ENCODE measurements at regions not wholly inside any gene's neighbourhood (a gene's known extent, or its start where the extent isn't known, plus 50 kb on each side); places are given as distances from the start of the nearest gene placed in this dataset.

GRCh38 chr12:93242154-93242972 lies 135.4 kb upstream of the NUDT4 start:
- Mint-ChIP-seq H3K36me3 (ENCODE audit: insufficient read depth) (no peaks in the 10 kb centered on the region), H3K27me3 (no peaks in the 10 kb centered on the region), H3K4me1 (peaks cover 7% of the 10 kb centered on the region), H3K4me3 (no peak overlapping the region), H3K27ac (ENCODE audit: low read depth) (no peak overlapping the region), H3K9me3 (peaks cover 5% of the 10 kb centered on the region)
- DNase-seq (ENCODE audit: low spot score in 2 of 2), result no peak
- ATAC-seq (replicated peaks; ENCODE audit: extremely low read depth, poor library complexity, severe bottlenecking), result no peak

- H3K4me3 Mint-ChIP-seq, result no peak overlapping the region
- H3K27ac Mint-ChIP-seq (ENCODE audit: low read depth), result no peak overlapping the region
- H3K4me1 Mint-ChIP-seq, result peaks cover 7% of the 10 kb centered on the region
- H3K36me3 Mint-ChIP-seq (ENCODE audit: insufficient read depth), result no peaks in the 10 kb centered on the region
- H3K27me3 Mint-ChIP-seq, result no peaks in the 10 kb centered on the region
- DNase-seq (ENCODE audit: low spot score in 2 of 2) (no peak), ATAC-seq (replicated peaks; ENCODE audit: extremely low read depth, poor library complexity, severe bottlenecking) (no peak)
- H3K9me3 Mint-ChIP-seq, result peaks cover 5% of the 10 kb centered on the region
Measured at GRCh38 chr12:93243382-93243688, 134.4 kb upstream of the NUDT4 start.

GRCh38 chr12:93243689-93244513 lies 133.8 kb upstream of the NUDT4 start:
- ATAC-seq (replicated peaks; ENCODE audit: extremely low read depth, poor library complexity, severe bottlenecking) (no peak), DNase-seq (ENCODE audit: low spot score in 2 of 2) (no peak)
- H3K4me1 Mint-ChIP-seq, result peaks cover 7% of the 10 kb centered on the region
- H3K27ac Mint-ChIP-seq (ENCODE audit: low read depth), result no peak overlapping the region
- H3K27me3 Mint-ChIP-seq, result no peaks in the 10 kb centered on the region
- no peaks in the 10 kb centered on the region for H3K36me3 Mint-ChIP-seq (ENCODE audit: insufficient read depth)
- H3K4me3 Mint-ChIP-seq, result no peak overlapping the region
- H3K9me3 Mint-ChIP-seq, result peaks cover 5% of the 10 kb centered on the region

- no peak overlapping the region for H3K4me3 Mint-ChIP-seq
- no peak overlapping the region for H3K27ac Mint-ChIP-seq (ENCODE audit: low read depth)
- no peaks in the 10 kb centered on the region for H3K36me3 Mint-ChIP-seq (ENCODE audit: insufficient read depth)
- ATAC-seq (replicated peaks; ENCODE audit: extremely low read depth, poor library complexity, severe bottlenecking), result no peak
- peaks cover 7% of the 10 kb centered on the region for H3K4me1 Mint-ChIP-seq
- H3K9me3 Mint-ChIP-seq, result peaks cover 4% of the 10 kb centered on the region
- DNase-seq (ENCODE audit: low spot score in 2 of 2), result no peak
- no peaks in the 10 kb centered on the region for H3K27me3 Mint-ChIP-seq
Measured at GRCh38 chr12:93244514-93245077, 133.1 kb upstream of the NUDT4 start.

GRCh38 chr12:93245543-93245942 lies 132.2 kb upstream of the NUDT4 start:
- no peaks in the 10 kb centered on the region for H3K36me3 Mint-ChIP-seq (ENCODE audit: insufficient read depth)
- H3K9me3 Mint-ChIP-seq, result no peaks in the 10 kb centered on the region
- peaks cover 7% of the 10 kb centered on the region for H3K4me1 Mint-ChIP-seq
- no peaks in the 10 kb centered on the region for H3K27me3 Mint-ChIP-seq
- ATAC-seq (replicated peaks; ENCODE audit: extremely low read depth, poor library complexity, severe bottlenecking) (peak; percentile 64), DNase-seq (ENCODE audit: low spot score in 2 of 2) (no peak)
- no peak overlapping the region for H3K27ac Mint-ChIP-seq (ENCODE audit: low read depth)
- no peak overlapping the region for H3K4me3 Mint-ChIP-seq

GRCh38 chr12:93247313-93247991 lies 130.3 kb upstream of the NUDT4 start:
- H3K4me1 Mint-ChIP-seq, result peaks cover 7% of the 10 kb centered on the region

DNA sequence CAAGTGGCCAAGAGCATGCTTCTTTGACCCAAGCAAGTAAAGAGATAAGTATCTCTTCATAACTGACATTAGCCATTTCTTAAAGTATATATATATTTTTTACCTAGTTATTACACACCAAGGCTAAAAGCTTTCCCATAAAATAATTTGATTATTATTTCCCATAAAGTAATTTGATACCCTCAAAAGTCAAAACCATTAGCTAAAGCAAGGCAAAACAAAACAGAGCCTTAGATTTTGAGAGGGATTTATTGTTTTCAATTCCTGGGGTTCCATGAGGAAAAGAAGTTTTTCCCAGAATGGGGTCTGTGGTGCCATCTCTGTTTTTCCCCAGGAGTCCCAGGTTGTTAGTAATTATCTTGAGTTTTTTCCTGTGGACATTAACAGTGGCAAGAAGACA lies 125.5 kb upstream of the NUDT4 start:
- no peaks in the 10 kb centered on the region for H3K27me3 Mint-ChIP-seq
- H3K9me3 Mint-ChIP-seq, result peaks cover 6% of the 10 kb centered on the region
- ATAC-seq (replicated peaks; ENCODE audit: extremely low read depth, poor library complexity, severe bottlenecking), result no peak
- no peak overlapping the region for H3K4me3 Mint-ChIP-seq
- DNase-seq (ENCODE audit: low spot score in 2 of 2), result no peak
- no peaks in the 10 kb centered on the region for H3K4me1 Mint-ChIP-seq
- H3K27ac Mint-ChIP-seq (ENCODE audit: low read depth), result no peak overlapping the region
- H3K36me3 Mint-ChIP-seq (ENCODE audit: insufficient read depth), result no peaks in the 10 kb centered on the region

More at GRCh38 chr12:93247313-93247991, 130.3 kb upstream of the NUDT4 start:
- Mint-ChIP-seq H3K27me3 (no peaks in the 10 kb centered on the region), H3K27ac (ENCODE audit: low read depth) (no peak overlapping the region), H3K9me3 (no peaks in the 10 kb centered on the region), H3K4me3 (no peak overlapping the region), H3K36me3 (ENCODE audit: insufficient read depth) (no peaks in the 10 kb centered on the region)
- ATAC-seq (replicated peaks; ENCODE audit: extremely low read depth, poor library complexity, severe bottlenecking), result no peak
- DNase-seq (ENCODE audit: low spot score in 2 of 2), result no peak

- Mint-ChIP-seq H3K4me3 (no peak overlapping the region), H3K36me3 (ENCODE audit: insufficient read depth) (no peaks in the 10 kb centered on the region), H3K27me3 (no peaks in the 10 kb centered on the region), H3K4me1 (no peaks in the 10 kb centered on the region), H3K27ac (ENCODE audit: low read depth) (no peak overlapping the region), H3K9me3 (peaks cover 6% of the 10 kb centered on the region)
- ATAC-seq (replicated peaks; ENCODE audit: extremely low read depth, poor library complexity, severe bottlenecking) (no peak), DNase-seq (ENCODE audit: low spot score in 2 of 2) (no peak)
Measured at GRCh38 chr12:93254911-93255310, 122.8 kb upstream of the NUDT4 start.

DNA sequence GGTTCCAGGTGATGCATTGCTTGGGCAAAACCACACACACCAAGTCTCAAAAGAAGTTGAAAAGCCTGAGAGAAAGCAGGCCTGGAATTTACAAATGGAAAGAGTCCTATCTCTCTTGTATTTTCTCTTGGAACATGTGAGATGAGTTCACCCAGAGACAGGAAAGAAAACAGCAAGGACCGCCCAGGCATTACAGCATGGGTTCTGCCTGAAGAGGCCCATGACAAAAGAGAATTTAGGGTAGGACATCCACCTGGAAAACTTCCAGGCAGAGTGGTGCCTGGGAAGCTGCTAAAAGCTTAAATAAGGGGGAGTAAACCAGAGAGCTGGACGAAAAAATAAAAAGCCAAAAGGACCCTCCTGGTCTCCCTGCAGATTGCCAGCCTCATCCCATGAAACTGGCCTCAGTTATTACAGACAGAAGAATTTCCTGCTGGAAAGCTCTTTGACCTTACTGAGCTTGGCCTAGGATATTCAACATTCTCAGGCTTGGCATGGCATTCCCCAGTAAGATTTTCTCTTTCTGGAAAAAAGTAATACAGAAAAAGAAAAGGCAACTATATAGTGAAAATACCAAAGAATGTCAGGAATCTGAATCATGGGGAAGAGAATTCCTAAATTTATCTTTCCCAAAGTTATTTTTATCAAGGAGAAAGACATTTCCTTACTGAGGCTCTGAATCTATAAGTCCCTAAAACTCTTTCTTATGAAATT lies 121.3 kb upstream of the NUDT4 start:
- DNase-seq (ENCODE audit: low spot score in 2 of 2) (no peak), ATAC-seq (replicated peaks; ENCODE audit: extremely low read depth, poor library complexity, severe bottlenecking) (no peak)
- Mint-ChIP-seq H3K36me3 (ENCODE audit: insufficient read depth) (no peaks in the 10 kb centered on the region), H3K27ac (ENCODE audit: low read depth) (no peak overlapping the region), H3K4me1 (no peaks in the 10 kb centered on the region), H3K9me3 (peaks cover 6% of the 10 kb centered on the region), H3K4me3 (no peak overlapping the region), H3K27me3 (no peaks in the 10 kb centered on the region)

GRCh38 chr12:93261505-93262094 lies 116.1 kb upstream of the NUDT4 start:
- ATAC-seq (replicated peaks; ENCODE audit: extremely low read depth, poor library complexity, severe bottlenecking), result no peak
- Mint-ChIP-seq H3K9me3 (no peaks in the 10 kb centered on the region), H3K27me3 (peaks cover 18% of the 10 kb centered on the region), H3K4me1 (no peaks in the 10 kb centered on the region), H3K27ac (ENCODE audit: low read depth) (no peak overlapping the region), H3K4me3 (no peak overlapping the region), H3K36me3 (ENCODE audit: insufficient read depth) (no peaks in the 10 kb centered on the region)
- no peak for DNase-seq (ENCODE audit: low spot score in 2 of 2)

GRCh38 chr12:93272997-93273396 lies 104.7 kb upstream of the NUDT4 start:
- Mint-ChIP-seq H3K27me3 (no peaks in the 10 kb centered on the region), H3K4me1 (no peaks in the 10 kb centered on the region), H3K9me3 (no peaks in the 10 kb centered on the region), H3K27ac (ENCODE audit: low read depth) (no peak overlapping the region), H3K36me3 (ENCODE audit: insufficient read depth) (no peaks in the 10 kb centered on the region), H3K4me3 (no peak overlapping the region)
- DNase-seq (ENCODE audit: low spot score in 2 of 2) (no peak), ATAC-seq (replicated peaks; ENCODE audit: extremely low read depth, poor library complexity, severe bottlenecking) (no peak)

Measured in central memory CD8-positive, alpha-beta T cell (primary cell).